ENCODE measurements at regions not wholly inside any gene's neighbourhood (a gene's known extent, or its start where the extent isn't known, plus 50 kb on each side); places are given as distances from the start of the nearest gene placed in this dataset.
A peak's percentile ranks its signal among the peaks of the same experiment; 100 is the strongest.
"Not testable (repeated sequence)": the region's sequence is repeated elsewhere in the genome, so short reads cannot be mapped to it uniquely, and the experiment has no call there.

- no peaks in the 10 kb centered on the region for H3K36me3 ChIP-seq
- TF ChIP-seq, protein P1, sequence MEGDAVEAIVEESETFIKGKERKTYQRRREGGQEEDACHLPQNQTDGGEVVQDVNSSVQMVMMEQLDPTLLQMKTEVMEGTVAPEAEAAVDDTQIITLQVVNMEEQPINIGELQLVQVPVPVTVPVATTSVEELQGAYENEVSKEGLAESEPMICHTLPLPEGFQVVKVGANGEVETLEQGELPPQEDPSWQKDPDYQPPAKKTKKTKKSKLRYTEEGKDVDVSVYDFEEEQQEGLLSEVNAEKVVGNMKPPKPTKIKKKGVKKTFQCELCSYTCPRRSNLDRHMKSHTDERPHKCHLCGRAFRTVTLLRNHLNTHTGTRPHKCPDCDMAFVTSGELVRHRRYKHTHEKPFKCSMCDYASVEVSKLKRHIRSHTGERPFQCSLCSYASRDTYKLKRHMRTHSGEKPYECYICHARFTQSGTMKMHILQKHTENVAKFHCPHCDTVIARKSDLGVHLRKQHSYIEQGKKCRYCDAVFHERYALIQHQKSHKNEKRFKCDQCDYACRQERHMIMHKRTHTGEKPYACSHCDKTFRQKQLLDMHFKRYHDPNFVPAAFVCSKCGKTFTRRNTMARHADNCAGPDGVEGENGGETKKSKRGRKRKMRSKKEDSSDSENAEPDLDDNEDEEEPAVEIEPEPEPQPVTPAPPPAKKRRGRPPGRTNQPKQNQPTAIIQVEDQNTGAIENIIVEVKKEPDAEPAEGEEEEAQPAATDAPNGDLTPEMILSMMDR (IDR thresholded peaks at IDR 0.05; ENCODE audit: low read depth, low read length) = peak; percentile 10; the same call in 1 of the 2 replicates
- no peaks in the 10 kb centered on the region for H3K27me3 ChIP-seq
- peak; percentile 36 for DNase-seq
- H3K9me3 ChIP-seq = no peaks in the 10 kb centered on the region
- H3K4me1 ChIP-seq = peaks cover 22% of the 10 kb centered on the region
- peak overlapping the region; percentile 13 for H3K4me3 ChIP-seq (ENCODE audit: low read depth, low read length)
Observed at GRCh38 chr5:121053055-121053985, 589.2 kb downstream of the PRR16 start.

DNA sequence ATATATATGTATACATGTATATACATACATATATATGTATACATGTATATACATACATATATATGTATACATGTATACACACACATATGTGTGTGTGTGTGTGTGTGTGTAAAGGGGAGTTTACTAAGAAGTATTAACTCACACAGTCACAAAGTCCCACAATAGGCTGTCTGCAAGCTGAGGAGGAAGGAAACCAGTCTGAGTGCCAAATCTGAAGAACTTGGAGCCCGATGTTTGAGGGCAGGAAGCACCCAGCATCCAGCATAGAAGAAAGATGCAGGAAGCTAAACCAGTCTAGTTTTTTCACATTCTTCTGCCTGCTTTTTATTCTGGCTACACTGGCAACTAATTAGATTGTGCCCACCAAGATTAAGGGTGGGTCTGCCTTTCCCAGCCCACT, 591.5 kb downstream of the PRR16 start:
- TF ChIP-seq, protein P1 (IDR thresholded peaks at IDR 0.05; ENCODE audit: low read depth, low read length) = no peak
- Histone ChIP-seq H3K27me3 (no peaks in the 10 kb centered on the region), H3K9me3 (no peaks in the 10 kb centered on the region), H3K4me3 (ENCODE audit: low read depth, low read length) (no peak overlapping the region), H3K4me1 (peaks cover 15% of the 10 kb centered on the region), H3K36me3 (no peaks in the 10 kb centered on the region)
- no peak for DNase-seq

- not testable (repeated sequence) for H3K4me3 ChIP-seq (ENCODE audit: low read depth, low read length); H3K27me3 ChIP-seq; H3K9me3 ChIP-seq; H3K36me3 ChIP-seq; H3K4me1 ChIP-seq; DNase-seq
Observed at GRCh38 chr5:121064241-121064640, 600.1 kb downstream of the PRR16 start.

GRCh38 chr5:121086671-121087070, 622.6 kb downstream of the PRR16 start:
- no peaks in the 10 kb centered on the region for H3K27me3 ChIP-seq
- DNase-seq = no peak
- H3K9me3 ChIP-seq = no peaks in the 10 kb centered on the region
- H3K4me3 ChIP-seq (ENCODE audit: low read depth, low read length) = no peak overlapping the region
- H3K4me1 ChIP-seq = no peaks in the 10 kb centered on the region
- no peaks in the 10 kb centered on the region for H3K36me3 ChIP-seq
- TF ChIP-seq, protein P1 (IDR thresholded peaks at IDR 0.05; ENCODE audit: low read depth, low read length) = no peak

DNA sequence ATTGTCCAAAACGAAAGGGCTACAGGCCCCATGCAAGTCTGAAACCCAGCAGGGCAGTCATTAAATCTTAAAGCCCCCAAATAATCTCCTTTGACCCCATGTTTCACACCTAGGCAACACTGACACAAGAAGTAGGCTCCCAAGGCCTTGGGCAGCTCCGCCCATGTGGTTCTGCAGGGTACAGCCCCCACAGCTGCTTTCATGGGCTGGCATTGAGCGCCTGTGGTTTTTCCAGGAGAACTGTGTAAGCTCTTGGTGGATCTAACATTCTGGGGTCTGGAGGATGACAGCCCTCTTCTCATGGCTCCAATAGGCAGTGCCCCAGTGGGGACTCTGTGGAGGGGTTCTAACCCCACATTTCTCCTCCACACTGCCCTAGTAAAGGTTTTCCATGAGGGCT, 623.5 kb downstream of the PRR16 start:
- TF ChIP-seq, protein P1 (IDR thresholded peaks at IDR 0.05; ENCODE audit: low read depth, low read length) = no peak
- Histone ChIP-seq H3K27me3 (no peaks in the 10 kb centered on the region), H3K4me3 (ENCODE audit: low read depth, low read length) (no peak overlapping the region), H3K9me3 (no peaks in the 10 kb centered on the region), H3K36me3 (no peaks in the 10 kb centered on the region), H3K4me1 (no peaks in the 10 kb centered on the region)
- no peak for DNase-seq

DNA sequence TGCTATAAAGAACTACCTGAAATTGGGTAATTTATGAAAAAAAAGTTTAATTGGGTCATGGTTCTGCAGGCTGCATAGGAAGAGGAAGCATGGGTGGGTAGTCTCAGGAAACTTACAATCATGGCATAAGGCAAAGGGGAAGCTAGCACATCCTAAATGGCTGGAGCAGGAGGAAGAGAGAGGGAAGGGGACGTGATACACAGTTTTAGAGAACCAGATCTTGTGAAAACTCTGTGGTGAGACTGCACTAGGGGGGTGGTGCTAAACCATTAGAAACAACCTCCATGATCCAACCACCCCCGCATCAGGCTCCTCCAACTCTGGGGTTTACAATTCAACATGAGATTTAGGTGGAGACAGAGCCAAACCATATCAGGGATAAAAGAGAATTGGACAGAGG, 624.2 kb downstream of the PRR16 start:
- Histone ChIP-seq H3K9me3 (no peaks in the 10 kb centered on the region), H3K36me3 (no peaks in the 10 kb centered on the region), H3K4me3 (ENCODE audit: low read depth, low read length) (no peak overlapping the region), H3K4me1 (no peaks in the 10 kb centered on the region), H3K27me3 (no peaks in the 10 kb centered on the region)
- TF ChIP-seq, protein P1 (IDR thresholded peaks at IDR 0.05; ENCODE audit: low read depth, low read length) = no peak
- no peak for DNase-seq
